UCSD-AML1 (cell line): ENCODE measurements at regions not wholly inside any gene's neighbourhood (a gene's known extent, or its start where the extent isn't known, plus 50 kb on each side); places are given as distances from the start of the nearest gene placed in this dataset.

Experiments
- DNase-seq: peaks from one replicate; lab custom pipeline; 2025; ENCODE audit not compliant: unreplicated experiment; lab: John Stamatoyannopoulos, UW

GRCh38 chr17:73783382-73783766 lies 139.1 kb upstream of the SDK2 start:
- DNase-seq, result no peak

- no peak for DNase-seq
Measured at GRCh38 chr17:73783945-73784603, 139.8 kb upstream of the SDK2 start.

- no peak for DNase-seq
Measured at GRCh38 chr17:73785496-73785895, 141.3 kb upstream of the SDK2 start.

- no peak for DNase-seq
Measured at GRCh38 chr17:73785958-73786743, 141.9 kb upstream of the SDK2 start.

GRCh38 chr17:73787076-73788059 lies 143.1 kb upstream of the SDK2 start:
- no peak for DNase-seq

- no peak for DNase-seq
Measured at GRCh38 chr17:73788111-73788510, 143.9 kb upstream of the SDK2 start.

- DNase-seq, result no peak
Measured at GRCh38 chr17:73791121-73791520, 146.9 kb upstream of the SDK2 start.

GRCh38 chr17:73791631-73792030 lies 147.4 kb upstream of the SDK2 start:
- no peak for DNase-seq

- DNase-seq, result no peak
Measured at GRCh38 chr17:73792994-73793393, 148.7 kb upstream of the SDK2 start.

GRCh38 chr17:73794336-73794735 lies 150.1 kb upstream of the SDK2 start:
- no peak for DNase-seq

- DNase-seq, result no peak
Measured at GRCh38 chr17:73795730-73796129, 151.5 kb upstream of the SDK2 start.

GRCh38 chr17:73797594-73798110 lies 153.4 kb upstream of the SDK2 start:
- DNase-seq, result no peak

- DNase-seq, result no peak
Measured at GRCh38 chr17:73798111-73798748, 154.0 kb upstream of the SDK2 start.

- no peak for DNase-seq
Measured at GRCh38 chr17:73799096-73799495, 154.9 kb upstream of the SDK2 start.

GRCh38 chr17:73799781-73800627 lies 155.8 kb upstream of the SDK2 start:
- no peak for DNase-seq

- no peak for DNase-seq
Measured at GRCh38 chr17:73800893-73801292, 156.6 kb upstream of the SDK2 start.

- no peak for DNase-seq
Measured at GRCh38 chr17:73801455-73802100, 157.3 kb upstream of the SDK2 start.

GRCh38 chr17:73802314-73802713 lies 158.1 kb upstream of the SDK2 start:
- no peak for DNase-seq

GRCh38 chr17:73802871-73803270 lies 158.6 kb upstream of the SDK2 start:
- DNase-seq, result no peak
